HCT116 (cell line): ENCODE measurements at regions not wholly inside any gene's neighbourhood (a gene's known extent, or its start where the extent isn't known, plus 50 kb on each side); places are given as distances from the start of the nearest gene placed in this dataset.

Experiments used
- ATAC-seq: fragments of 200-7000 bp; cut with Tn5 transposase; 2 replicates; pipeline ENCODE4 v1.9.1; 2020; ENCODE audit warnings: mild to moderate bottlenecking, moderate library complexity
- BruUV-seq: library from RNA; stranded (reverse); fragments of 400-500 nt; replicated peaks from 2 replicates; lab custom pipeline; 2021; lab: Mats Ljungman, UMichigan
- CTCF ChIA-PET: fragments of 300-600 bp; sonication (Branson Sonifier 250); formaldehyde crosslinking; loops from one replicate; lab custom pipeline; 2021; ENCODE audit warnings: antibody characterized with exemption; lab: Charles Lee
- POLR2A ChIA-PET: fragments of 300-600, 350-600 bp; sonication (Branson Sonifier 250); formaldehyde crosslinking; loops from one replicate; lab custom pipeline; 2021; ENCODE audit warnings: antibody characterized with exemption; lab: Charles Lee
- RAD21 ChIA-PET, 2 experiments: fragments of 300-600 bp; sonication (Branson Sonifier 250); formaldehyde crosslinking; loops; one replicate each; lab custom pipeline; 2023; ENCODE audit warnings: low total read pairs in 2 of 2; ENCODE audit not compliant: uncharacterized antibody in 2 of 2, unreplicated experiment in 2 of 2, low non-redundant PET in 1 of 2; lab: Charles Lee
- DNase-seq: peaks from one replicate; pipeline ENCODE4 v3.0.0-alpha.2; 2010; ENCODE audit warnings: low read depth, low spot score
- H2AFZ ChIP-seq: fragments of 200-600 bp; shearing (Covaris generic), sonication (generic); 2 replicates; pipeline ENCODE4 v1.6.1; 2017; ENCODE audit warnings: low read depth, mixed run types, mixed read lengths, antibody characterized with exemption, low read length; ENCODE audit not compliant: poor library complexity, severe bottlenecking
- H3K27ac ChIP-seq: 2 replicates; pipeline ENCODE4 v1.5.1; 2012; ENCODE audit warnings: low read depth, low read length
- H3K27me3 ChIP-seq: fragments of 200-600 bp; sonication (generic); 2 replicates; pipeline ENCODE4 v1.6.1; 2016; ENCODE audit warnings: mixed run types, low read length, mixed read lengths; ENCODE audit not compliant: insufficient read depth
- H3K36me3 ChIP-seq, 2 experiments: fragments of 200-500 bp in 1 of 2; fragments of 200-600 bp in 1 of 2; sonication (Bioruptor generic) in 1 of 2; sonication (generic) in 1 of 2; 2 replicates each; pipeline versions ENCODE4 v1.5.1 to v1.6.1; 2014 to 2016; ENCODE audit warnings: low read length in 2 of 2, inconsistent platforms in 1 of 2, mixed read lengths in 1 of 2, mixed run types in 1 of 2; ENCODE audit not compliant: insufficient read depth in 2 of 2, control insufficient read depth in 1 of 2
- H3K4me1 ChIP-seq, 2 experiments: fragments of 200-600 bp in 1 of 2; sonication (generic) in 1 of 2; 2 replicates each; pipeline versions ENCODE4 v1.5.1 to v1.6.1; 2012 to 2017; ENCODE audit warnings: low read length in 2 of 2, inconsistent platforms in 1 of 2, mild to moderate bottlenecking in 1 of 2, mixed read lengths in 1 of 2, mixed run types in 1 of 2, moderate library complexity in 1 of 2; ENCODE audit not compliant: insufficient read depth in 2 of 2, control insufficient read depth in 1 of 2
- H3K4me2 ChIP-seq: fragments of 200-600 bp; sonication (generic); 2 replicates; pipeline ENCODE4 v1.6.1; 2017; ENCODE audit warnings: mixed run types, low read length, mixed read lengths
- H3K4me3 ChIP-seq, 2 experiments: fragments of 200-600 bp in 1 of 2; sonication (generic) in 1 of 2; replicated peaks in 1 of 2; 2 replicates each; pipeline ENCODE4 v1.5.1; 2011 to 2016; ENCODE audit warnings: low read length in 2 of 2, control low read depth in 1 of 2, low read depth in 1 of 2, mild to moderate bottlenecking in 1 of 2, mixed read lengths in 1 of 2, mixed run types in 1 of 2
- H3K79me2 ChIP-seq: fragments of 200-600 bp; sonication (generic); 2 replicates; pipeline ENCODE4 v1.6.1; 2017; ENCODE audit warnings: mild to moderate bottlenecking, mixed run types, low read length, moderate library complexity, mixed read lengths; ENCODE audit not compliant: insufficient read depth
- H3K9ac ChIP-seq: fragments of 200-600 bp; sonication (generic); 2 replicates; pipeline ENCODE4 v1.6.1; 2016; ENCODE audit warnings: low read length, mixed read lengths
- H3K9me2 ChIP-seq: fragments of 200-600 bp; sonication (generic), shearing (Covaris generic); 2 replicates; pipeline ENCODE4 v1.6.1; 2017; ENCODE audit warnings: mixed run types, mild to moderate bottlenecking, moderate library complexity; ENCODE audit not compliant: insufficient read depth
- H3K9me3 ChIP-seq, 2 experiments: fragments of 200-500 bp in 1 of 2; fragments of 200-600 bp in 1 of 2; sonication (Bioruptor generic) in 1 of 2; sonication (generic) in 1 of 2; 2 replicates each; pipeline ENCODE4 v1.6.1; 2014 to 2017; ENCODE audit warnings: low read length in 2 of 2, mixed read lengths in 2 of 2, inconsistent platforms in 1 of 2, low read depth in 1 of 2, mild to moderate bottlenecking in 1 of 2, mixed run types in 1 of 2, moderate library complexity in 1 of 2; ENCODE audit not compliant: control insufficient read depth in 1 of 2, insufficient read depth in 1 of 2
- H4K20me1 ChIP-seq: fragments of 200-600 bp; sonication (generic), shearing (Covaris generic); 2 replicates; pipeline ENCODE4 v1.6.1; 2017; ENCODE audit warnings: mixed run types, mild to moderate bottlenecking, moderate library complexity; ENCODE audit not compliant: insufficient read depth
- ATF3 ChIP-seq: IDR thresholded peaks from 2 replicates; pipeline ENCODE4 v1.6.1; 2012
- CEBPB ChIP-seq: IDR thresholded peaks from 2 replicates; pipeline ENCODE4 v1.6.1; 2012; ENCODE audit warnings: low read depth
- CTCF ChIP-seq, 3 experiments: fragments of 200-600 bp in 1 of 3; sonication (generic) in 1 of 3; IDR thresholded peaks in 2 of 3; conservative IDR thresholded peaks in 1 of 3; 2 replicates each; pipeline ENCODE4 v1.5.1; 2012 to 2017; ENCODE audit warnings: low read depth in 2 of 3, low read length in 2 of 3, antibody characterized with exemption in 1 of 3, borderline replicate concordance in 1 of 3, control low read depth in 1 of 3, mild to moderate bottlenecking in 1 of 3, mixed read lengths in 1 of 3, mixed run types in 1 of 3, moderate library complexity in 1 of 3; ENCODE audit not compliant: insufficient read depth in 1 of 3
- EGR1 ChIP-seq: IDR thresholded peaks from 2 replicates; pipeline ENCODE4 v1.6.1; 2012; ENCODE audit warnings: low read depth
- EZH2 ChIP-seq: fragments of 200-600 bp; sonication (generic); IDR thresholded peaks from 2 replicates; pipeline ENCODE4 v1.6.1; 2017; ENCODE audit warnings: antibody characterized with exemption, mixed run types
- MAX ChIP-seq: IDR thresholded peaks from 2 replicates; pipeline ENCODE4 v1.6.1; 2012
- POLR2AphosphoS5 ChIP-seq: IDR thresholded peaks from 2 replicates; pipeline ENCODE4 v1.6.1; 2011; ENCODE audit warnings: mild to moderate bottlenecking, low read depth, low read length, moderate library complexity
- REST ChIP-seq: IDR thresholded peaks from 2 replicates; pipeline ENCODE4 v1.6.1; 2012; ENCODE audit warnings: low read depth
- TCF7L2 ChIP-seq: IDR thresholded peaks from 2 replicates; pipeline ENCODE4 v1.7.0; 2011; ENCODE audit warnings: borderline replicate concordance, inconsistent platforms; ENCODE audit not compliant: insufficient read depth, insufficient read length; ENCODE audit errors: extremely low read depth
- YY1 ChIP-seq: IDR thresholded peaks from 2 replicates; pipeline ENCODE4 v1.6.1; 2011; ENCODE audit warnings: low read length, low read depth, moderate library complexity, mild to moderate bottlenecking; ENCODE audit not compliant: insufficient replicate concordance; ENCODE audit errors: extremely low read depth
- ZBTB33 ChIP-seq: IDR thresholded peaks from 2 replicates; pipeline ENCODE4 v1.6.1; 2011; ENCODE audit warnings: mild to moderate bottlenecking, low read length, moderate library complexity; ENCODE audit not compliant: insufficient replicate concordance; ENCODE audit errors: extremely low read depth
- ZFX ChIP-seq: fragments of 450-650 bp; IDR thresholded peaks from 2 replicates; pipeline ENCODE4 v1.6.1; 2017
- ZNF274 ChIP-seq: fragments of 200-500 bp; sonication (Bioruptor generic); IDR thresholded peaks from 2 replicates; pipeline ENCODE4 v1.6.1; 2014; ENCODE audit warnings: mild to moderate bottlenecking, low read depth, low read length, inconsistent platforms
- intact Hi-C: fragments of 100-400 bp; cut with micrococcal nuclease; formaldehyde crosslinking; loops from 2 replicates; pipeline ENCODE4 v1.10.0; 2022

- ATAC-seq = no peak
- no peak overlapping the region for H2AFZ ChIP-seq
- RAD21 ChIA-PET = no interaction called here
Observed at GRCh38 chr2:155218292-155218924, 519.9 kb downstream of the KCNJ3 start.

More at GRCh38 chr2:155218292-155218924, 519.9 kb downstream of the KCNJ3 start:
- H3K4me1 ChIP-seq = no peaks in the 10 kb centered on the region
- no peaks in the 10 kb centered on the region for H3K9me2 ChIP-seq
- POLR2A ChIA-PET = no interaction called here
- no peak for DNase-seq
- no TSS peak for BruUV-seq
- H3K9ac ChIP-seq = no peak overlapping the region
- CTCF ChIA-PET = no interaction called here
- H3K79me2 ChIP-seq = no peaks in the 10 kb centered on the region
- H3K27me3 ChIP-seq = no peaks in the 10 kb centered on the region
- no peak overlapping the region for H3K4me3 ChIP-seq
- no peaks in the 10 kb centered on the region for H3K9me3 ChIP-seq
- no peak overlapping the region for H3K27ac ChIP-seq
- TF ChIP-seq CTCF (IDR thresholded peaks at IDR 0.05 in 2 of 3, conservative IDR thresholded peaks at IDR 0.05 in 1 of 3; ENCODE audit: borderline replicate concordance in 1 of 3, insufficient read depth in 1 of 3, low read depth in 2 of 3, low read length in 2 of 3) (no peak), ZFX (no peak), MAX (no peak), ATF3 (no peak), ZNF274 (no peak), REST (no peak), EZH2 (no peak), CEBPB (no peak), POLR2AphosphoS5 (no peak), YY1 (no peak), EGR1 (no peak), ZBTB33 (no peak), TCF7L2 (no peak)
- H3K4me2 ChIP-seq = no peak overlapping the region
- intact Hi-C loops = no loop called here
- H4K20me1 ChIP-seq = no peaks in the 10 kb centered on the region
- no peaks in the 10 kb centered on the region for H3K36me3 ChIP-seq
